ENCODE measurements at regions not wholly inside any gene's neighbourhood (a gene's known extent, or its start where the extent isn't known, plus 50 kb on each side); places are given as distances from the start of the nearest gene placed in this dataset.
A peak's percentile ranks its signal among the peaks of the same experiment; 100 is the strongest.
"Not testable (repeated sequence)": the region's sequence is repeated elsewhere in the genome, so short reads cannot be mapped to it uniquely, and the experiment has no call there.

DNA sequence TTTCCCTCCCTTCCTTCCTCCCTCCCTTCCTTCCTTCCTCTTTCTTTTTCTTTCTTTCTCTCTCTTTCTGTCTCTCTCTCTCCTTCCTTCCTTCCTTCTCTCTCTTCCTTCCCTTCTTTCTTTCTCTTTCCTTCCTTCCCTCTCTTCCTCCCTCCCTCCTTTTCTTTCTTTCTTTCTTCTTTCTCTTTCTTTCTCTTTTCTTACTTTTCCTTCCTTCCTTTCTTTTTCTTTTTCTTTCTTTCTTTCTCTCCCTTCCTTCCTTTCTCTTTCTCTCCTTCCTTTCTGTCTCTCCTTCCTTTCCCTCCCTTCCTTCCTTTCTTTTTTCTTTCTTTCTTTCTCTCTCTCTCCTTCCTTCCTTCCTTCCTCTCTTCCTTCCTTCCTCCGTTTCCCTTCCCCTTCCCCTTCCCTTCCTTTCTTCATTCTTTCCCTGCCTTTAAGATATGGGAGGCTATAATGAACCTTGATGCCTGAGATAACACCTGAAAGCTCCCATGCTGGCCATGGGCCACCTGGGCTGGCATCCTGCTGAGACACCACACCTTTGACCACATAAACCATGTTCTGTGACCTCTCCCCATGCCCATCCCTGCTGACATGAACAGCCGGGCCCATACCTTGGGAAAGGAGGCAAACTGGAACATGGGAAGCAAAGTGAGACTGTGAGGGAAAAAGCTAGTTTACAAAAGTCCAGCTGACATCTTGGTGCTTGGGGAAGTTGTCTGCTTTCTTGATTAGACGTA, 197.8 kb upstream of the ZNF618 start:
- Histone ChIP-seq H3K4me3 (ENCODE audit: insufficient read depth, low read length) (no peak overlapping the region), H4K20me1 (ENCODE audit: insufficient read depth, low read length) (no peaks in the 10 kb centered on the region), H3K36me3 (ENCODE audit: insufficient read depth, low read length) (no peaks in the 10 kb centered on the region), H3K4me2 (ENCODE audit: insufficient read depth, low read length) (no peak overlapping the region), H3K4me1 (ENCODE audit: insufficient read depth, low read length) (peaks cover 36% of the 10 kb centered on the region), H3K9me3 (ENCODE audit: low read depth, low read length) (no peaks in the 10 kb centered on the region), H3K27me3 (ENCODE audit: insufficient read depth, low read length) (no peaks in the 10 kb centered on the region), H3K79me2 (ENCODE audit: insufficient read depth, low read length) (no peaks in the 10 kb centered on the region), H2AFZ (ENCODE audit: low read length) (no peak overlapping the region), H3K27ac (ENCODE audit: low read depth, low read length) (no peak overlapping the region)
- TF ChIP-seq CTCF (IDR thresholded peaks at IDR 0.05; ENCODE audit: extremely low read depth, low read depth, low read length): no peak
- DNase-seq (ENCODE audit: insufficient read length, low spot score, missing footprints): no peak

DNA sequence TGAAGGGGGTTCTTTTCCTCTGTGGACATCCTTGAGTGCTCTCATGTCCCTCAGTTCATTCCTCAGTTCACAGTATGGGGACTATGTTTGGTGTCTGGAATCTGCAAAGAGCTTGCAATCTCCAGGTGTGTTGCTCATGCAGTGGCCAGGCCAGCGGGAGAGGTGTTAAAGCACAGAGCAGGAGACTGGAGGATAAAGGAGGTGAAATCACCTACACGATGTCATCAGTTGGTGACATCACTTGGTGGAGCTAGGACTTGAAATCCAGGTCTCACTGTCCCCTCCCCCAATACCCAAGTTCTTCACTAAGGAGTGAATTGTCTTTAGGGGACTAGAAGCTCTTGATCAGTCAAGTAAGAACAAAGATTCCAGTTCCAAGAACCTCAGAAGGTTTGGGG, 197.3 kb upstream of the ZNF618 start:
- H3K27ac ChIP-seq (ENCODE audit: low read depth, low read length): no peak overlapping the region
- H3K4me2 ChIP-seq (ENCODE audit: insufficient read depth, low read length): no peak overlapping the region
- peaks cover 31% of the 10 kb centered on the region for H3K4me1 ChIP-seq (ENCODE audit: insufficient read depth, low read length)
- H3K9me3 ChIP-seq (ENCODE audit: low read depth, low read length): no peaks in the 10 kb centered on the region
- H3K4me3 ChIP-seq (ENCODE audit: insufficient read depth, low read length): no peak overlapping the region
- H3K79me2 ChIP-seq (ENCODE audit: insufficient read depth, low read length): no peaks in the 10 kb centered on the region
- H4K20me1 ChIP-seq (ENCODE audit: insufficient read depth, low read length): no peaks in the 10 kb centered on the region
- no peaks in the 10 kb centered on the region for H3K27me3 ChIP-seq (ENCODE audit: insufficient read depth, low read length)
- no peaks in the 10 kb centered on the region for H3K36me3 ChIP-seq (ENCODE audit: insufficient read depth, low read length)
- DNase-seq (ENCODE audit: insufficient read length, low spot score, missing footprints): no peak
- no peak for TF ChIP-seq CTCF (IDR thresholded peaks at IDR 0.05; ENCODE audit: extremely low read depth, low read depth, low read length)
- no peak overlapping the region for H2AFZ ChIP-seq (ENCODE audit: low read length)

DNA sequence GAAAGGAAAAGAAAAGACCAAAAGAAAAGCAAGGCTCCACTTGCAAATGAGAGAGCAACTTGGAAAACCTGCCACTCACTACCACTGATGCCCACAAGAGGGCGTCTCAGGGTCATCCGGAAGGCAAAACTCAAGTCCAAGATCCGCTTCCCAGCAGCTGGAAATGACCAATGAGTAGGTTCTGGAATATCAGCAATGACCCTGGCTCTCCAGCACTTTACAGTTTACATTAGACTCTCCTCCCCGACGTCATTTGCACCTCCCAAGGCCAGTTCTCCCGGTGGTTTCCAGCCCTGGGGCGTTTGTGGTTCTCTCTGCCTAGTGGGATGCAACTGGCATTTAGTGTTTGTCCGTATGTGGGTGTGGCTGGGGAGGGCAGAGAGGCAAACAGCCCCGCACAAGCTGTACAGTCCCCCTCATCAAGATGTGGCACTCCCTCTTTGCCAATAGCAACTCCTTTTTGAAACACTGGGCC, 193.8 kb upstream of the ZNF618 start:
- peak overlapping the region; percentile 70 for H3K4me2 ChIP-seq (ENCODE audit: insufficient read depth, low read length)
- H3K9me3 ChIP-seq (ENCODE audit: low read depth, low read length): no peaks in the 10 kb centered on the region
- no peaks in the 10 kb centered on the region for H3K79me2 ChIP-seq (ENCODE audit: insufficient read depth, low read length)
- peak; percentile 97 for TF ChIP-seq CTCF (IDR thresholded peaks at IDR 0.05; ENCODE audit: extremely low read depth, low read depth, low read length)
- no peaks in the 10 kb centered on the region for H4K20me1 ChIP-seq (ENCODE audit: insufficient read depth, low read length)
- peak overlapping the region; percentile 22 for H3K4me3 ChIP-seq (ENCODE audit: insufficient read depth, low read length)
- DNase-seq (ENCODE audit: insufficient read length, low spot score, missing footprints): peak; percentile 95
- H3K27me3 ChIP-seq (ENCODE audit: insufficient read depth, low read length): peaks cover 22% of the 10 kb centered on the region
- H2AFZ ChIP-seq (ENCODE audit: low read length): peak overlapping the region; percentile 83
- H3K4me1 ChIP-seq (ENCODE audit: insufficient read depth, low read length): peaks cover 3% of the 10 kb centered on the region
- H3K36me3 ChIP-seq (ENCODE audit: insufficient read depth, low read length): no peaks in the 10 kb centered on the region
- H3K27ac ChIP-seq (ENCODE audit: low read depth, low read length): no peak overlapping the region

- H2AFZ ChIP-seq (ENCODE audit: low read length); H3K4me2 ChIP-seq (ENCODE audit: insufficient read depth, low read length); H4K20me1 ChIP-seq (ENCODE audit: insufficient read depth, low read length); H3K79me2 ChIP-seq (ENCODE audit: insufficient read depth, low read length); H3K27ac ChIP-seq (ENCODE audit: low read depth, low read length); DNase-seq (ENCODE audit: insufficient read length, low spot score, missing footprints); H3K4me3 ChIP-seq (ENCODE audit: insufficient read depth, low read length); H3K36me3 ChIP-seq (ENCODE audit: insufficient read depth, low read length); H3K9me3 ChIP-seq (ENCODE audit: low read depth, low read length); H3K4me1 ChIP-seq (ENCODE audit: insufficient read depth, low read length): not testable (repeated sequence)
- peaks cover 50% of the 10 kb centered on the region for H3K27me3 ChIP-seq (ENCODE audit: insufficient read depth, low read length)
Observed at GRCh38 chr9:113685636-113686035, 190.5 kb upstream of the ZNF618 start.

All from osteoblast (primary cell).